GM18505 (cell line): ENCODE measurements at regions not wholly inside any gene's neighbourhood (a gene's known extent, or its start where the extent isn't known, plus 50 kb on each side); places are given as distances from the start of the nearest gene placed in this dataset.

Experiments used
- ATAC-seq: cut with Tn5 transposase; IDR thresholded peaks from one replicate; pipeline ENCODE4 v1.9.1; 2021; ENCODE audit not compliant: unreplicated experiment
- POLR2A ChIP-seq: IDR thresholded peaks from 4 replicates; pipeline ENCODE4 v1.6.1; 2011; ENCODE audit warnings: borderline replicate concordance; ENCODE audit not compliant: insufficient read depth, insufficient read length; ENCODE audit errors: extremely low read depth

DNA sequence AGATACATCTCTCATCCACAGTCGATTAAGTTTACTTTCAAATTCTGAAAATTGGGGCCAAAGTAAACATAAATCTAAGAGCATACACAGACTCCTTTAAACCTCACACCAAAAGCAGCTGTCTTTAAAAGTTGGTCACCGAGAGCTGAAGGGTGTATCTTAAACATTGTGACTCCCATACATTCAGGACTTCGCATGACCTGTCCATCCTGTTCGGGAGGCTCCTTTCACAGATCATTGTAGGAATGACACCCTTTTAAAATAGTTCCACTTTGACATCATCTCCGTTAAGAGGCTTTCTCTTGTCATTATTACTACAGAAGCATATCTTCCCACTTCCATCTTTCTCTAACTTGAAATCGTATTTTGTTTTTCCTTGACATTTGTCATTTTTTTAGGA, 440.0 kb downstream of the DNAJB9 start:
- TF ChIP-seq POLR2A = no peak
- no peak for ATAC-seq

DNA sequence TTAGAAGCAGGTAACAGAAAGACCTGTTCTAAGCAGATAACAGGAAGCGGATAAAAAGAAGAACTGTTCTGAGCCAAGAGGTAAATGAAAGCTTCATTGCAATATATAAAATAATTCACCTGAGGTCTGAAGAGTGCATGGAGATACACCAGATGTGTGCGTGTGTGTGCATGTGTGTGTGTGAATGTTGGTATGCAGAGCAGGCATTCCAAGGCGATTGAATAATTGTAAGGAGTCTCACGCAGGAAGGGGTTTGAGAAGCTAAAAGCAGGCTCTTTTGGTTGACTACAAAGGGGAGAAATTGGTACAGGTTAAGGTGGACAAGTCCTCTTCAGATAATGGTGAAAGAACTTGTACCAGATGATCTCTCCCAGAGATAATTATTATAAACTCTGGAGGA, 450.6 kb downstream of the DNAJB9 start:
- no peak for ATAC-seq
- TF ChIP-seq POLR2A = no peak

- no peak for TF ChIP-seq POLR2A
- ATAC-seq = no peak
These were observed 451.7 kb downstream of the DNAJB9 start for GRCh38 chr7:109021390-109021789.

DNA sequence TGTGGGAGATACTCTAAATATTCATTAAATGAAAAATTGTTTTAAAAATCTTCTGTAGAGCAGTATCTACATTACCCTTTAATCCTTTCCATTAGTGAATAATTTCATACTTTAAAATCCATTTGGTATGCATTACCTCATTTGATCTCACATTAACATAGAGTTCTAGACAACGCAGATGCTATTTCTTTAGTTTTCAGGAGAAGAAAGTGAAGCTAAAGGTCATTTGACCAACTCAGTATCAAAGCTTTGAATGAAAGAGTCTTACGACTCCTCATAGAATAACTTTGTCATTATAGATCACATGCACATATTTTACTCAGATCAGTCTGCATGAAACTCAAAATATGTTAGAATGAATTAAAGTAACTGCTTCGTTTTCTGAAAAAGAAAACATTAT, 460.2 kb downstream of the DNAJB9 start:
- ATAC-seq = no peak
- TF ChIP-seq POLR2A = no peak

DNA sequence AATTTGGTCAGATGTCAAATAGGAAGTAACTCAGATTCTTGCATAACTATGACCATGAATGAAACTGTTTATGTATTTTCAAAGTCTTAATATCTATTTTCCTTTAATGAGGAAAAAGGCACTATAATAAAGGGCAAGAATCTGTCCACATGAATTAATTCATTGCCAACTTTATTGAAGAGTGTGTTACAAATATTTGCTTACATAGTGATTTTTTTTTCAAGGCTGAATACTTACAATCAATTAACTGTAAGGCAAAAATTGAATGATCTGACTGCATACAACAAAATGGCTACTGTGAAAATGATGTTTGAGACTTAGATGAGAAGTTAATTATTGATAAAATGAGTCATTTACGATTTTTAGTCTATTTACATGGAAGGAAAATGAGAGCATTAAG, 475.0 kb downstream of the DNAJB9 start:
- ATAC-seq = no peak
- no peak for TF ChIP-seq POLR2A

GRCh38 chr7:109049366-109049765, 479.7 kb downstream of the DNAJB9 start:
- TF ChIP-seq POLR2A = no peak
- no peak for ATAC-seq

DNA sequence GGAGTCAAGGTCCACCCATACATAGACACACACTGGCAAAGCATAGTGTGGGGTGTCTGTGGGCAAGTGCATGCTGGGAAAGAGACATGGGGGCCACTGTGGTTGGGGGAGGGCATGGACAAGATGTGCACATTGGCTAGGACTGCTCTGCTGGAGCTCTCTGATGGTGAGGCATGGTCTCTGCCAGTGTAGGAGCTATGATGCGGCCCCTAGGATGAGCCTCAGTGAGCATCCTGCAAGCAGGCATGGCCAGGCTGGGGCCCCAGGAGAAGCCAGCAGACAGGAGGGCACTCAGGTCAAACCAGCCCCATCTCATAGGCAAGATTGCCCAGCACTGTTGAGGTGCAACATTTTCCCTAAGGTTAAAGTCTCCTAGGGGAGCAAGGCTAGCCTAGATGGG, 489.4 kb downstream of the DNAJB9 start:
- ATAC-seq = no peak
- no peak for TF ChIP-seq POLR2A

DNA sequence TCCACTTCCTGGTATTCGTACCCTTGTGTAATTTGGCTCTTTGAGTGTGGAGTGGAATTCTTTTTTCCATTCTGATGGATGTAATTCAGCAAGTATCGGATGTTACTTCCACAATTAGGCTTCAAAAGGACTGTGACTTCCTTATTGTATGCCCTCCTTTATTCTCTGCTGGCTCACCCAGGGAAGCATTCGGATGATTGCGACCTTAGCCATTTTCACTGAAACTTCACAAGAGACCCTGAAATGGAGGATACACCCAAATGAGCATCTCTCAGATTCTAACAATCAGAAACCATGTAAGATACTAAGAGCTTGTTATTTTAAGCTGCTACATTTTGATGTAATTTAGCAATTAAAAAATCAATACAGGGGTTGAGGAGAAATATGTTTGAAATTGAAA, 493.1 kb downstream of the DNAJB9 start:
- ATAC-seq = no peak

DNA sequence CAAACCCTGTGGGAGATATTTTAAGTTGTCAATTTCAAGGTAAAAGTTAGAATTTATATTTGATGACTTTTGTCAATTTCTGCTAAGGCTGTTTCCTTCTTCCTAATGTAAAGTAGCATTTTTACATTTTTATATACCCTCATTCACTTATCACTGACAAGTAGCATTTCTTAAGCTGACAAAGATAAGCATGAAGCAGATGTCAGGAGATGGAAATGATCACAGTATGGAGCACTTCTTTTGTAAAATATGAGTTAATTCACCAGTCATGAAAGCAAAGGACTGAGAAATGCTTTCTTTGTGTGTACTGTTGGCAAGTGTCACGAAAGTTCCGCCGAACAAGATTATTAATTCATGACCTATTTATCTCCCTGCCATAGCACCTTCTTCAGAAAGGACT, 503.9 kb downstream of the DNAJB9 start:
- TF ChIP-seq POLR2A = no peak
- no peak for ATAC-seq

More for the DNA sequence above, 493.1 kb downstream of the DNAJB9 start:
- no peak for TF ChIP-seq POLR2A

- no peak for ATAC-seq
- no peak for TF ChIP-seq POLR2A
These were observed 506.8 kb downstream of the DNAJB9 start for GRCh38 chr7:109076396-109076972.

GRCh38 chr7:109091042-109091441, 521.4 kb downstream of the DNAJB9 start:
- TF ChIP-seq POLR2A = no peak

DNA sequence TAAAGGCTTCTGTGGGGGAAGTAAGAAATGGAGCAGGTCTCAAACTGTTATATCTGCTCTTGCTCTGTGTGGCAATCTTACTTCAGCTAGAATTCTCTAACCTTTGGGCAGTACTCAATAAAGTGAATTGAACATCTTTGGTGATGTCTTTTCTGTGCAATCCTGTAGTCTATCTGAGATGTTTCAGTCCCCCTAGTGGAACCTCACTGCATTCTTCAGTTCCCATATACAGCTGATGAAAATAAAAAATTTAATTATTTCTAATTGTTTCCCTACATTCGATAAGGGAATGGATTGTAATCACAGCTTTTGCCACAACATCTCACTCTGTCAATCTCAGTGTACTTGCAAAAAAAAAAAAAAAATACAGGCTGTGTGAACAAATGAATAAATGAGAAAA, 522.6 kb downstream of the DNAJB9 start:
- no peak for TF ChIP-seq POLR2A
- ATAC-seq = no peak

More at GRCh38 chr7:109091042-109091441, 521.4 kb downstream of the DNAJB9 start:
- no peak for ATAC-seq

GRCh38 chr7:109101332-109101731, 531.7 kb downstream of the DNAJB9 start:
- ATAC-seq = no peak
- no peak for TF ChIP-seq POLR2A

DNA sequence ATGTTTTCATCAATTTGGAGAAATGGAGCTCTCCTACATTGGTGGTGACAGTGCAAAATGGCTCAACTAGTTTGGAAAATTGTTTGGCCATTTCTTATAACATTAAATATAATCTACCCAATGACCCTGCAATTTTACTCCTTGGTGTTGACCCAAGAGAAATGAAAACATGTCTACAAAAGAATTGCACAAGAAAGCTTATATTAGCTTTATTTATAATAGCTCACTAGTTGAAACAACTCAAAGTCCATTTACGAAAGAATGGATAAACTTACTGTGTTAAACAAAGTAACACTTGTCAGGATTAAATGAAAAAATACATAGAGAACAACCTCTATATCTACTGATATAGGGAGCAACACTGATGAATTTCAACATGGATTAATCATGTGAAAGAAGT, 539.9 kb downstream of the DNAJB9 start:
- no peak for ATAC-seq
- TF ChIP-seq POLR2A = no peak

DNA sequence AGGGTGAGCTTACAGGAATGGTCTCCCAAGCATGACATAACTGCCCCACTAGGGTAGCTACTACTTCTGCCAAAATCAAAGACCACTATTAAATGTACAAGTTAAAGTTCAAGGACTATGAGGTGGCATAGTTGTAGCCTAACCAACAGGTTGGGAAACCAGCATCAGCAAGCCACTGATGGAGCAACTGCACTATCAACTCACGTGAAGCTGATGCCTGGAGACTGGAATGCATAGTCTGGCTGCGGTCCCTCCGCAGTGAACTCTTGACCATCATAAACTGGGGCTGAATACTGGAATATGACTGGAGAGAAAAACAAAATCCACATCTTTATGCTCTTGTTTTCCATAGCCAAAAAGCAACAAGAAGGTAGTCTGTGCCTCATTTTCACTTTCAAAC, 541.4 kb downstream of the DNAJB9 start:
- no peak for TF ChIP-seq POLR2A
- ATAC-seq = no peak

GRCh38 chr7:109121599-109122300, 552.1 kb downstream of the DNAJB9 start:
- ATAC-seq = no peak
- TF ChIP-seq POLR2A = no peak

DNA sequence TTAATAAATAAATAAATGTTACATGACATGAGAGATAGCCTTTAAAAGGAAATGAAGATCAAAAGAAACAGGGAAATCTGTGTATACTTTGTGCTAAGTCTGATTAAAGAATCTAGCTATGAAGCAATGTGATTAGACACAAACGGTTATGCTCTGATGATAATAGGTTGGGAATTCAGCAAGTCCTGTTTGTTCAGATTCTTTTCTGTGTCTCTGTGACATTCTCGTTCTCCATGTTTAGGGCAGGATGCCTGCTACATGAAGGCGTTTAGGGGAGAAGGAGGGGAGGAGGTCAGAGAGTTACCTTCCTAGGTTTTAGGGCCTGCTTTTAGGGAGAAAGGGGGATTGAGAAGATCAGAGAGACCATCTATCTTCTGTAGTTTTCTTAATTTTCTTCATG, 555.3 kb downstream of the DNAJB9 start:
- ATAC-seq = no peak
- no peak for TF ChIP-seq POLR2A
